SW 1271 (cell line): ENCODE measurements at regions not wholly inside any gene's neighbourhood (a gene's known extent, or its start where the extent isn't known, plus 50 kb on each side); places are given as distances from the start of the nearest gene placed in this dataset.
"Not testable (repeated sequence)": the region's sequence is repeated elsewhere in the genome, so short reads cannot be mapped to it uniquely, and the experiment has no call there.

Source experiments
- DNase-seq, 2 experiments: peaks; one replicate each; lab custom pipeline; 2025; lab: John Stamatoyannopoulos, UW

GRCh38 chr11:100581318-100581717 is 105.8 kb upstream of the ARHGAP42 start:
- no peak for DNase-seq

- no peak for DNase-seq
Measured at GRCh38 chr11:100584201-100584985, 102.7 kb upstream of the ARHGAP42 start.

GRCh38 chr11:100585728-100586127 is 101.4 kb upstream of the ARHGAP42 start:
- no peak for DNase-seq

GRCh38 chr11:100586361-100587101 is 100.6 kb upstream of the ARHGAP42 start:
- no peak for DNase-seq

GRCh38 chr11:100592619-100593260 is 94.3 kb upstream of the ARHGAP42 start:
- DNase-seq: no peak

- no peak for DNase-seq
Measured at GRCh38 chr11:100593291-100593690, 93.8 kb upstream of the ARHGAP42 start.

- DNase-seq: no peak
Measured at GRCh38 chr11:100594320-100594719, 92.8 kb upstream of the ARHGAP42 start.

- no peak for DNase-seq
Measured at GRCh38 chr11:100600941-100601340, 86.1 kb upstream of the ARHGAP42 start.

GRCh38 chr11:100602716-100603115 is 84.4 kb upstream of the ARHGAP42 start:
- DNase-seq: no peak

GRCh38 chr11:100607761-100608160 is 79.3 kb upstream of the ARHGAP42 start:
- DNase-seq: not testable (repeated sequence)

GRCh38 chr11:100612766-100613165 is 74.3 kb upstream of the ARHGAP42 start:
- DNase-seq: no peak

GRCh38 chr11:100618914-100619313 is 68.2 kb upstream of the ARHGAP42 start:
- DNase-seq: no peak

- DNase-seq: peak in 1 of 2 experiments; percentile 76
Measured at GRCh38 chr11:100619484-100619883, 67.6 kb upstream of the ARHGAP42 start.

- DNase-seq: no peak
Measured at GRCh38 chr11:100622404-100622803, 64.7 kb upstream of the ARHGAP42 start.

GRCh38 chr11:100624346-100624745 is 62.7 kb upstream of the ARHGAP42 start:
- DNase-seq: no peak

GRCh38 chr11:100625041-100625440 is 62.0 kb upstream of the ARHGAP42 start:
- no peak for DNase-seq

GRCh38 chr11:100629671-100630070 is 57.4 kb upstream of the ARHGAP42 start:
- DNase-seq: no peak

- no peak for DNase-seq
Measured at GRCh38 chr11:100630898-100631297, 56.2 kb upstream of the ARHGAP42 start.

GRCh38 chr11:100631316-100631715 is 55.8 kb upstream of the ARHGAP42 start:
- no peak for DNase-seq

GRCh38 chr11:100632941-100633452 is 54.1 kb upstream of the ARHGAP42 start:
- no peak for DNase-seq

- no peak for DNase-seq
Measured at GRCh38 chr11:100635194-100635593, 51.9 kb upstream of the ARHGAP42 start.

- DNase-seq: no peak
Measured at GRCh38 chr11:100636536-100636935, 50.6 kb upstream of the ARHGAP42 start.
